SU-DHL-6 (cell line): ENCODE measurements at regions not wholly inside any gene's neighbourhood (a gene's known extent, or its start where the extent isn't known, plus 50 kb on each side); places are given as distances from the start of the nearest gene placed in this dataset.

Source experiments
- H2AFZ ChIP-seq: fragments of 200-600 bp; sonication (generic); 2 replicates; pipeline ENCODE4 v1.6.1; 2014; ENCODE audit warnings: low read depth, mild to moderate bottlenecking, moderate library complexity, mixed read lengths, antibody characterized with exemption, low read length; ENCODE audit not compliant: severe bottlenecking
- H3F3A ChIP-seq: fragments of 200-600 bp; shearing (Covaris generic); 2 replicates; pipeline ENCODE4 v1.6.0; 2016; ENCODE audit warnings: antibody characterized with exemption, mild to moderate bottlenecking; ENCODE audit not compliant: insufficient read depth
- H3K27ac ChIP-seq: fragments of 200-600 bp; sonication (generic); 2 replicates; pipeline ENCODE4 v1.5.1; 2016; ENCODE audit warnings: low read depth, mild to moderate bottlenecking, low read length, moderate library complexity, mixed read lengths
- H3K27me3 ChIP-seq: fragments of 200-600 bp; sonication (generic), shearing (Covaris generic); 2 replicates; pipeline ENCODE4 v1.6.0; 2014; ENCODE audit warnings: mild to moderate bottlenecking, low read length
- H3K36me3 ChIP-seq: fragments of 200-600 bp; sonication (generic); 2 replicates; pipeline ENCODE4 v1.6.1; 2014; ENCODE audit warnings: mild to moderate bottlenecking, low read length, mixed read lengths
- H3K4me2 ChIP-seq: fragments of 300-600, 200-600 bp; shearing (Covaris generic), sonication (generic); 2 replicates; pipeline ENCODE4 v1.6.0; 2014; ENCODE audit warnings: low read length, low read depth, mild to moderate bottlenecking; ENCODE audit not compliant: poor library complexity, severe bottlenecking
- H3K4me3 ChIP-seq: fragments of 200-600 bp; sonication (generic); 2 replicates; pipeline ENCODE4 v1.5.1; 2014; ENCODE audit warnings: antibody characterized with exemption, low read length, mild to moderate bottlenecking, mixed read lengths; ENCODE audit not compliant: insufficient read depth, poor library complexity, severe bottlenecking
- H3K79me2 ChIP-seq: fragments of 200-600 bp; sonication (generic); 2 replicates; pipeline ENCODE4 v1.6.1; 2014; ENCODE audit warnings: mild to moderate bottlenecking, low read length, moderate library complexity; ENCODE audit not compliant: insufficient read depth
- H3K9ac ChIP-seq: fragments of 200-600 bp; sonication (generic); 2 replicates; pipeline ENCODE4 v1.7.0; 2014; ENCODE audit warnings: mild to moderate bottlenecking, low read length
- H3K9me2 ChIP-seq: fragments of 200-600 bp; sonication (generic); replicated peaks from 2 replicates; pipeline ENCODE4 v1.6.1; 2014; ENCODE audit warnings: low read length; ENCODE audit not compliant: insufficient read depth
- H3K9me3 ChIP-seq: fragments of 200-600 bp; sonication (generic); 2 replicates; pipeline ENCODE4 v1.6.1; 2014; ENCODE audit warnings: low read length, mixed read lengths; ENCODE audit not compliant: insufficient read depth
- H4K20me1 ChIP-seq: fragments of 200-600 bp; sonication (generic); 2 replicates; pipeline ENCODE4 v1.6.1; 2014; ENCODE audit warnings: low read depth, mild to moderate bottlenecking, antibody characterized with exemption, low read length, moderate library complexity, mixed read lengths
- EZH2phosphoT487 ChIP-seq: fragments of 200-600 bp; sonication (generic), shearing (Covaris generic); conservative IDR thresholded peaks from 2 replicates; pipeline ENCODE4 v1.6.1; 2018; ENCODE audit warnings: mild to moderate bottlenecking, antibody characterized with exemption, low read length, moderate library complexity, mixed read lengths
- TF ChIP-seq, protein P1 (sequence below): fragments of 200-600 bp; sonication (generic); IDR thresholded peaks from one replicate; pipeline ENCODE4 v1.5.1; 2017; ENCODE audit warnings: antibody characterized with exemption, mild to moderate bottlenecking, low read length, moderate library complexity; ENCODE audit not compliant: insufficient read depth, poor library complexity, severe bottlenecking

DNA sequence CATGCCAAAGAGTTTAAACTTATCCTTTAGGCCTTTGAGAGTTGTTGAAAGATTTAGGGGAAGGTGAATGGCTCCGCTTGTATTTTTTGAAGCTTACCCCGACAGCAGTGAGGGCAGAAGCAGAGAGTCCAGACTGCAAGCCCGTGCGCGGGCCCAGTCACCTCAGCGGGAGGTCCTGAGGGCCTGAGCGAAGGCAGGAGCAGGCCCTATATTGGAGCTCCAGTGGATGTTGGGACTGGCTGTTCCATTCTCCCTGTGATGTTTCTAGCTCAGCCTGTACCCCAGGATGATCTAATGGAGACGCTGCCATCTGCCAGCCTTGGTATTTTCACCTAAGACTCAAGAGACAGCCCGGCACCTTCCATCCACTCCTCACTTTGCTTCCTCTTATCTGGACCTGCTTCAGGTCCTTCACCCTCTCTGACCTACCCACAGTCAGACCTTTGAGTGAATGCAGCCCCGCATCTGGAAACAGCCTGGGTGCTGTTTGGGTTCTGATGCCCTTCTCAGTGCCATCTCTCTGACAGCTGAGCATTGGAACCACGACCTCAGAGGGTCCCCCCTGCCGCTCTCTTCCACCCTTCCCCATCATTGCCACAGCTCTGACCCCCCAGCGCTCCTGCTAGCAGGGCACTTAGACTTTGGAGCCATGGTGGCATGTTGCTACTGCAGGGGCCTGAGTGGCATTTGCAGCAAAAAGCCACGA lies 628.2 kb upstream of the CADM1 start:
- Histone ChIP-seq H4K20me1 (no peaks in the 10 kb centered on the region), H2AFZ (no peak overlapping the region), H3K79me2 (no peaks in the 10 kb centered on the region), H3F3A (no peaks in the 10 kb centered on the region), H3K27me3 (no peaks in the 10 kb centered on the region), H3K36me3 (no peaks in the 10 kb centered on the region), H3K27ac (no peak overlapping the region), H3K4me3 (no peak overlapping the region), H3K4me2 (no peak overlapping the region), H3K9me3 (no peaks in the 10 kb centered on the region), H3K9ac (no peak overlapping the region), H3K9me2 (no peaks in the 10 kb centered on the region)
- TF ChIP-seq, protein P1, sequence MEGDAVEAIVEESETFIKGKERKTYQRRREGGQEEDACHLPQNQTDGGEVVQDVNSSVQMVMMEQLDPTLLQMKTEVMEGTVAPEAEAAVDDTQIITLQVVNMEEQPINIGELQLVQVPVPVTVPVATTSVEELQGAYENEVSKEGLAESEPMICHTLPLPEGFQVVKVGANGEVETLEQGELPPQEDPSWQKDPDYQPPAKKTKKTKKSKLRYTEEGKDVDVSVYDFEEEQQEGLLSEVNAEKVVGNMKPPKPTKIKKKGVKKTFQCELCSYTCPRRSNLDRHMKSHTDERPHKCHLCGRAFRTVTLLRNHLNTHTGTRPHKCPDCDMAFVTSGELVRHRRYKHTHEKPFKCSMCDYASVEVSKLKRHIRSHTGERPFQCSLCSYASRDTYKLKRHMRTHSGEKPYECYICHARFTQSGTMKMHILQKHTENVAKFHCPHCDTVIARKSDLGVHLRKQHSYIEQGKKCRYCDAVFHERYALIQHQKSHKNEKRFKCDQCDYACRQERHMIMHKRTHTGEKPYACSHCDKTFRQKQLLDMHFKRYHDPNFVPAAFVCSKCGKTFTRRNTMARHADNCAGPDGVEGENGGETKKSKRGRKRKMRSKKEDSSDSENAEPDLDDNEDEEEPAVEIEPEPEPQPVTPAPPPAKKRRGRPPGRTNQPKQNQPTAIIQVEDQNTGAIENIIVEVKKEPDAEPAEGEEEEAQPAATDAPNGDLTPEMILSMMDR, result no peak
- no peak for TF ChIP-seq EZH2phosphoT487

DNA sequence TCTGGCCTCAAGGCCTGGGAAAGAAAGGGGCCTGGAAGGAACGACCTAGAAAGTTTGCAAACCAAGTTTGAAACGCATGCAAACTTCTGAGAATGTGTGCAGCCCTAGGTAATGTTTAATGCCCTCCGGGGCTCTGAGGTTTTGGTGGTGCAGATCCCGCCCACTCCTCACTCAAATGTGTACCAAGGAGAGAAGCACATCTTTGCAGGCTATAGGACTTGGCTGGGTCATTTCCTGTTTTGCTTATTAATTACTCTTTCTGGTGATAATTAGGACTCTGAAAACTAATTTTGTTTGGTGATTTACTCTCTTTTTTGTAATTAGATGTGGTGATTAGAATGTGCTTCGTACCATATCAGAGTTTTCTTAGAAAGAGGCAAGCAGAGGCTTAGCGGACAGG lies 625.9 kb upstream of the CADM1 start:
- no peak for TF ChIP-seq EZH2phosphoT487
- TF ChIP-seq, protein P1, result no peak

DNA sequence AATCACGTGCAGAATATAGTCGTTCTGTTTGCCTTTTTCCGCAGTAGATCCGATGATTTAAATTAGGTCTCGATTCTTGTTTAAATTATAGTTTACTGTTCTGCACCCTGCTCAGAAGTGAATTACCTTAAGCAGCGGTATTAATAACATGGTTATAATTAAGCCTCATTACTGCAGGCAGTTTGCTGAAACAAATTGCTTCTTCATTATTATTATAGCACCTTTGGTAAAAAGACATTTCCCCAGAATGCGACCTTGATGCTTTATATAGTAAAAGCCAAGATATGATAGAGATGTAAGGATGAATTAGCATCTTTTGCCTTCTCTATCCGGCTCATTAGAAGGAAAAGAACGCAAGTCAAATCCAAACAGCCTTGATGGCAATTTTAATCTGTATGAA lies 625.2 kb upstream of the CADM1 start:
- Histone ChIP-seq H4K20me1 (no peaks in the 10 kb centered on the region), H3K27me3 (no peaks in the 10 kb centered on the region), H3K9me3 (no peaks in the 10 kb centered on the region), H3F3A (no peaks in the 10 kb centered on the region), H3K4me3 (no peak overlapping the region), H3K9me2 (no peaks in the 10 kb centered on the region), H3K4me2 (no peak overlapping the region), H2AFZ (no peak overlapping the region), H3K79me2 (no peaks in the 10 kb centered on the region), H3K9ac (no peak overlapping the region), H3K36me3 (no peaks in the 10 kb centered on the region), H3K27ac (no peak overlapping the region)
- no peak for TF ChIP-seq EZH2phosphoT487
- TF ChIP-seq, protein P1, result no peak

More for the DNA sequence above, 625.9 kb upstream of the CADM1 start:
- H3K36me3 ChIP-seq, result no peaks in the 10 kb centered on the region
- H3F3A ChIP-seq, result no peaks in the 10 kb centered on the region
- H3K4me3 ChIP-seq, result no peak overlapping the region
- no peak overlapping the region for H3K27ac ChIP-seq
- no peaks in the 10 kb centered on the region for H3K9me2 ChIP-seq
- H3K79me2 ChIP-seq, result no peaks in the 10 kb centered on the region
- H4K20me1 ChIP-seq, result no peaks in the 10 kb centered on the region
- no peaks in the 10 kb centered on the region for H3K9me3 ChIP-seq
- no peak overlapping the region for H3K4me2 ChIP-seq
- H3K27me3 ChIP-seq, result no peaks in the 10 kb centered on the region
- no peak overlapping the region for H3K9ac ChIP-seq
- H2AFZ ChIP-seq, result no peak overlapping the region
